Pancreas (tissue), 10 donors: ENCODE measurements at regions not wholly inside any gene's neighbourhood (a gene's known extent, or its start where the extent isn't known, plus 50 kb on each side); places are given as distances from the start of the nearest gene placed in this dataset.

Experiments
- ATAC-seq, 4 donors: fragments of 200-7000 bp; cut with Tn5 transposase; one replicate each; pipeline versions ENCODE4 v1.8.0 to v1.9.1; 2020; ENCODE audit warnings: mild to moderate bottlenecking in 4 of 4, moderate library complexity in 4 of 4
- DNase-seq, 6 donors: peaks; one replicate each; pipeline ENCODE4 v3.0.0-alpha.2; 2020
- FAIRE-seq: peaks from 2 replicates; lab custom pipeline; 2012; peaks lifted over from hg19 to GRCh38; lab: Jason Lieb, UNC
- H3K27ac ChIP-seq, 4 donors: fragments of 200-600 bp; sonication (generic); 1 replicate in 3 of 4; 2 replicates in 1 of 4; pipeline versions ENCODE4 v1.5.0 to v1.8.0; 2020
- H3K27me3 ChIP-seq, 4 donors: fragments of 200-600 bp; one replicate each; pipeline ENCODE4 v1.8.0; 2021
- H3K36me3 ChIP-seq, 3 donors: fragments of 200-600 bp; sonication (generic) in 1 of 3; one replicate each; pipeline versions ENCODE4 v1.5.0 to v1.8.0; 2020 to 2021
- H3K4me1 ChIP-seq, 3 donors: fragments of 200-600 bp; one replicate each; pipeline ENCODE4 v1.8.0; 2021
- H3K4me3 ChIP-seq, 4 donors: fragments of 200-600 bp; sonication (generic) in 2 of 4; one replicate each; pipeline versions ENCODE4 v1.5.0 to v1.8.0; 2020 to 2021
- H3K9me3 ChIP-seq, 4 donors: fragments of 200-600 bp; one replicate each; pipeline ENCODE4 v1.8.0; 2021
- WGBS, 2 donors: extraction: QIAGEN DNeasy Blood & Tissue Kit; methylation state at CpG; one replicate each; pipeline ENCODE4 v1.1.7; 2013; 5-methylcytosine and 5-hydroxymethylcytosine counted together
- intact Hi-C, 3 donors: fragments of 100-400 bp; cut with DNase I; formaldehyde crosslinking; loops; one replicate each; pipeline versions ENCODE4 v1.11.1 to v1.14.2; 2022
- TF ChIP-seq, protein P1 (sequence below), 4 donors: fragments of 200-600 bp; sonication (generic) in 3 of 4; IDR thresholded peaks; one replicate each; pipeline versions ENCODE4 v1.5.0 to v1.8.0; 2021; ENCODE audit warnings: antibody characterized with exemption in 4 of 4
- donor health status: healthy with polysubstance abuse.
- donor health status: DM: no; HTN: no; CAD: no; lungs with moderate emphysema.
- donor health status: DM: no; HTN: no; CAD: no.
- donor health status: control.
- donor health status: control.
- donor health status: Bipolar disorder and iron deficiency.
- donor health status: DM: yes; HTN: yes; CAD: no.
- donor health status: DM: no; HTN: no; CAD: no.
- donor health status: DM: no; HTN: no; CAD: no.
- donor health status: DM: yes; HTN: yes; CAD: no.

DNA sequence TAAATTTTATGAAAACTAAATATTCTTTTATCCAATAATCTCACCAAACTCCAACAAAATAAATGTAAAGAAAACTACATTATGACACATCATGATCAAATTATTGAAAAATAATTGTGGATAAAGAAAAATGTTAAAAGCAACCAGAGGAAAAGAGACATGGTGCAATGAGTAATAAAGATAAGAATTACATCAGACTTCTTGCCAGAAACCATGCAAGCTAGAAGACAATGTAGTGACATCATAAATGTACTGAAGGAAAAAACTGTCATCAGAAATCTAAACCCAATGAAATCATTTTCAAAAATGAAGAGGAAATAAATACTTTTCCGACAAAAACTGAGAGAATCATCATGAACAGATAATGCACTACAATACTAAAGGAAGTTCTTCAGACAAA is 135.9 kb upstream of the EOLA2 start:
- WGBS, 2 donors, result 74 to 95% methylated on average over 1 of the region's 1 CpG

DNA sequence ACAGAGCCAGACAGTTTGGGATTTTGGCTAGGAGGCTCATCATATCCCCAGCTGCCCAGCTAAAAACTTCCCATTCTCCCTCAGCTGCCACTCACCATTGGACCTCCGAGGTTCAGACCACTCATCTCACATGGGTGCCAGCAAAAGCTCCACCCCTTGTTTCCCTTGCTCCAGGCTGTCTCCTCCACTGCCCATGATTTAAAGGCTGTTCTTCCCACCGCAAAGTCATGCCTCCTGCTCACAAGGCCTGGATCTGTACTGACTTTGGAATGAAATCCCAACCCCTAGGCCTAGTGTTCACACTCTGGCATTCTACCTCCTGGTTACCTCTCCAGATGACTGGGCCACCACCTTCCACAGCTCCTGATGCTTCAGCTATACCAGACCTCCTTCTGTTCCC is 142.2 kb upstream of the EOLA2 start:
- H3K27ac ChIP-seq, result no peak overlapping the region
- H3K27me3 ChIP-seq, result no peaks in the 10 kb centered on the region
- WGBS, 2 donors, result 51 to 82% methylated on average over 2 of the region's 2 CpGs
- no peaks in the 10 kb centered on the region for H3K4me1 ChIP-seq
- DNase-seq (no peak), FAIRE-seq (no peak), ATAC-seq (no peak)
- no peaks in the 10 kb centered on the region for H3K9me3 ChIP-seq
- no peak overlapping the region for H3K4me3 ChIP-seq
- intact Hi-C loops, result no loop called here
- TF ChIP-seq, protein P1, sequence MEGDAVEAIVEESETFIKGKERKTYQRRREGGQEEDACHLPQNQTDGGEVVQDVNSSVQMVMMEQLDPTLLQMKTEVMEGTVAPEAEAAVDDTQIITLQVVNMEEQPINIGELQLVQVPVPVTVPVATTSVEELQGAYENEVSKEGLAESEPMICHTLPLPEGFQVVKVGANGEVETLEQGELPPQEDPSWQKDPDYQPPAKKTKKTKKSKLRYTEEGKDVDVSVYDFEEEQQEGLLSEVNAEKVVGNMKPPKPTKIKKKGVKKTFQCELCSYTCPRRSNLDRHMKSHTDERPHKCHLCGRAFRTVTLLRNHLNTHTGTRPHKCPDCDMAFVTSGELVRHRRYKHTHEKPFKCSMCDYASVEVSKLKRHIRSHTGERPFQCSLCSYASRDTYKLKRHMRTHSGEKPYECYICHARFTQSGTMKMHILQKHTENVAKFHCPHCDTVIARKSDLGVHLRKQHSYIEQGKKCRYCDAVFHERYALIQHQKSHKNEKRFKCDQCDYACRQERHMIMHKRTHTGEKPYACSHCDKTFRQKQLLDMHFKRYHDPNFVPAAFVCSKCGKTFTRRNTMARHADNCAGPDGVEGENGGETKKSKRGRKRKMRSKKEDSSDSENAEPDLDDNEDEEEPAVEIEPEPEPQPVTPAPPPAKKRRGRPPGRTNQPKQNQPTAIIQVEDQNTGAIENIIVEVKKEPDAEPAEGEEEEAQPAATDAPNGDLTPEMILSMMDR (IDR thresholded peaks at IDR 0.05), result no peak
- H3K36me3 ChIP-seq, result no peaks in the 10 kb centered on the region

More for the DNA sequence above, 135.9 kb upstream of the EOLA2 start:
- DNase-seq (no peak), FAIRE-seq (no peak), ATAC-seq (no peak)
- H3K27me3 ChIP-seq, result peaks cover 0 to 10% (median 0%) of the 10 kb centered on the region in 4 donors
- no peaks in the 10 kb centered on the region for H3K36me3 ChIP-seq
- peaks cover 0 to 2% (median 0%) of the 10 kb centered on the region in 4 donors for H3K9me3 ChIP-seq
- TF ChIP-seq, protein P1 (IDR thresholded peaks at IDR 0.05), result no peak
- intact Hi-C loops, result no loop called here
- no peak overlapping the region for H3K4me3 ChIP-seq
- H3K27ac ChIP-seq, result no peak overlapping the region
- no peaks in the 10 kb centered on the region for H3K4me1 ChIP-seq

DNA sequence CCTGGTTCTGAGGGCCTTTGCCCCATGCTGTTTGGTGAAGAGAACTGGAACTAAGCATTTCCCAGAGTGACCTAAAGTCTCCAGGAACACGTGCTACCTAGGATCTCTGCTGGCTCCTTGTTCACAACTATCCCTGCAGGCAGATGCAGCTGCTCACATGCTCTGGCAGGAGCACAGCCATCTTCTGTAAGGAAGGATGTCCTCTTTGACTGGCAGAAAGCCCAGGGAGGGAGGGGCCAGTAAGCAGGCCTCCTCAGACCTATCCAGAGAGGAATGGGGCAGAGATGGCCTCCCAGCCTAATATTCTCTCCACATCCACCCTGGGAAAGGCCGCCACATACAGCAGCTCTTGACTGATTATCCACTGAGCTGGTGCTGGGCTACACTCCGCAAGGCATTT is 142.8 kb upstream of the EOLA2 start:
- no peak overlapping the region for H3K27ac ChIP-seq
- H3K4me3 ChIP-seq, result no peak overlapping the region
- H3K4me1 ChIP-seq, result no peaks in the 10 kb centered on the region
- no peaks in the 10 kb centered on the region for H3K27me3 ChIP-seq
- no peaks in the 10 kb centered on the region for H3K36me3 ChIP-seq
- DNase-seq, result no peak
- no peak for ATAC-seq
- intact Hi-C loops, result no loop called here
- FAIRE-seq, result no peak
- TF ChIP-seq, protein P1 (IDR thresholded peaks at IDR 0.05), result no peak
- WGBS, 2 donors, result 79 to 89% methylated on average over 3 of the region's 3 CpGs
- H3K9me3 ChIP-seq, result no peaks in the 10 kb centered on the region

DNA sequence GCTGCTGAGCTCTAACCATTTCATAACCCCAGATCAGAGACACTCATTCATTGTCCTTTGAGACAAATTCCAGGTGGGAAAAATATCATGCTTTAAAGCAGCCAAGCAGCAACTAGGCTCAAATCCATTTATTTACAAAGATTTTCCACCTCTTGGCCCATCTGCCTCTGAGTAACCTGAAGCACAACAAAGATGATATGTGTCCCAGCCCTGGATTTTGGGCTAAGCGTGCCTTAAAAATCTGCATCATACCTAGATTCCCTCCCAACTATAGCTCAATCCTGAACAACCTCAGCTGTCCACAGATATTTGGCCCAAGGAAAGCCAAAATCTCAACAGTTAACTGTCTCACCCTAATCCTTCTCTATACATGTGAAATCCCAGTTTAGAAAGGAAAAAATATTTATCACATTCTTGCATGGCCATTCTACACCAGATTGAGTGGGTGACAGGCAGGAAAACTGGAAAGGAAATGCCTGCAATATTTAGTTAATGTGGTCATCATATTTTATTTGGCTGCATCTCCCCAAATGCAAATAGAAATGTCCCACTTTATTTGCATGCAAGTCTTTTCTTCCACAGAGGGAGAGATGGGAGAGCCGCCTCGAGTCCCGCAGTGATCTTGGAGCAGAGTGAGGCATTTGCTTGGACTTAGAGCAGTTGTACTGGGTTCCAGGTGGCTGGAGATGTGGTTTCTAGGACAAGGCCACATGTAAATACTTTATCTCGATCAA is 146.4 kb upstream of the EOLA2 start:
- DNase-seq, result no peak
- TF ChIP-seq, protein P1 (IDR thresholded peaks at IDR 0.05), result no peak
- peak; percentile 38 to 63 (median 50) for ATAC-seq
- no peak for FAIRE-seq
- no peaks in the 10 kb centered on the region for H3K9me3 ChIP-seq
- no peaks in the 10 kb centered on the region for H3K36me3 ChIP-seq
- H3K27me3 ChIP-seq, result no peaks in the 10 kb centered on the region
- H3K4me3 ChIP-seq, result no peak overlapping the region
- H3K27ac ChIP-seq, result no peak overlapping the region
- WGBS, 2 donors, result 41 to 55% methylated on average over 5 of the region's 5 CpGs
- intact Hi-C loops, result no loop called here
- H3K4me1 ChIP-seq, result no peaks in the 10 kb centered on the region

DNA sequence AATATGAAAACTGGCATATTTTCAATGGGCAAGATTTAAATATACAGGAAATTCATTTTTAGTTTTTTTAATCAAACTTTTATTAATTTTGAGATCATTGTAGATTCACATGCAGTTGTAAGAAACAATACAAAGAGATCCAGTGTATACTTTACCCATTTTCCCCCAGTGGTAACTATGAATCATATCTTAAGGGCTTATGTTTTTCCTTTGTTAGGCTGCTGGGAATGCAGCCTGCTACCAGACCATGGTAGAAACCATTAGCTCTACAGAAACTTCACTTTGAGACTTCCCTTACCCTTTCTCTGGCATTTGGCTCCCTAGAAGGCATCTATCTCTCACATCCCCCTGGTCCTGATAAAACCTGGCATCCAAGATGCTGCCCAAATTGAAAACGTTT is 147.6 kb upstream of the EOLA2 start:
- ATAC-seq, result no peak
- Histone ChIP-seq H3K9me3 (no peaks in the 10 kb centered on the region), H3K4me3 (no peak overlapping the region), H3K27ac (no peak overlapping the region), H3K27me3 (no peaks in the 10 kb centered on the region), H3K36me3 (no peaks in the 10 kb centered on the region), H3K4me1 (no peaks in the 10 kb centered on the region)
- intact Hi-C loops, result no loop called here
- FAIRE-seq, result no peak
- 8 to 30% methylated on average over 1 of the region's 1 CpG for WGBS, 2 donors
- DNase-seq, result no peak
- TF ChIP-seq, protein P1 (IDR thresholded peaks at IDR 0.05), result no peak
